GF-D8 (cell line): ENCODE measurements at regions not wholly inside any gene's neighbourhood (a gene's known extent, or its start where the extent isn't known, plus 50 kb on each side); places are given as distances from the start of the nearest gene placed in this dataset.

ENCODE experiments used
- DNase-seq: peaks from one replicate; lab custom pipeline; 2025; lab: John Stamatoyannopoulos, UW

DNA sequence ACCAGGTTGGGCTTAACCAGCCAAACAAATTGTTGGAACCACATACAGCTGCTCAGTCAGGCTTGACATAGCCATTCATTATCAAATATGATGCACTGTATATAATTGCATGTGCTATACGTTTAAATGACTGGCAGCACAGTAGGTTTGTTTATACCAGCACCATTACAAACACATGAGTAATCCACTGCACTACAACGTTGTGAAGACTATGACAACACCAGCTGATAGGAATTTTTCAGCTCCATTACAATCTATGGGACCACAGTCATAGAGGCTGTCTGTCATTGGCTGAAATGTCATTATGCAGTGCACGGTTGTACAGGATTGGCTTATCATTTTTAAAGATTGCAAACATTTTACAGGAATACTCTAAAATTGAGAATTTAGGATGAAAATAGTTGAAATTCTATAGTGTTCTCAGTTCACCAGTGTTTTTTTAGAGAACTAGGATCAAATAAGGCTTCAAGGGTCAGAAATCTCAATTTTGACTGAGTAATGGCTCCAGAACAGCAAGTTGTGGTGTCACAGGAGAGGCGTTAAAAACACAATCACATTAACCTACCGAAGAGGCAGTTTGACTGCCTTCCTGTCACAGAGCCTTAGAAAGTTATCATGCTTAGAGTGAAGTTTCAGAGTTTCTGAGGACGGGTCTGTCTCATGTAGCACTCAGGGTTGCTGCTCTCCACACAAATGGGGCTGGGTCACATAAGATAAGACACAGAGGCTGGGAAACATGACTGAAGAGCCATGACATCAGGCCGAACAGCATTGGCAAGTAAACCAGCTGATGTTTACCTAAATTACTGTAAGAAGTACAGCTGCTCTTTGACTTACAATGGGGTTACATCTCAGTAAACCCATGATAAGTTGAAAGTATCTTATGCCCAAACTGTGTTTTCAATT is 60.7 kb upstream of the SMLR1 start:
- no peak for DNase-seq

DNA sequence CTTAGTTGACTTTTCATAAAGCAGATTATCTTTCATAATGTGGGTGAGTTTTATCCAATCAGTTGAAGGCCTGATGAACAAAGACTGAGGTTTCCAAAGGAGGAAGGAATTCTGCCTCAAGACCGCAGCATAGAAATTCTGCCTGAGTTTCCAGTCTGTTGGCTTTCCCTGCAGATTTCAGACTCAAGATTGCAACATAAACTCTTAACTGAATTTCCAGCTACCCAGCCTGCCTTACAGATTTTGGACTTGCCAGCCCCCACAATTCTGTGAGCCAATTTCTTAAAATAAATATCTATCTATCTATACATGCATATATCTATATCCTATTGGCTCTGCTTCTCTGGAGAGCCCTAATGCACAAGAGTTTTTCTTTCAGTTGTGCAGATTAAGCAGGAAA is 57.3 kb upstream of the SMLR1 start:
- DNase-seq: no peak

DNA sequence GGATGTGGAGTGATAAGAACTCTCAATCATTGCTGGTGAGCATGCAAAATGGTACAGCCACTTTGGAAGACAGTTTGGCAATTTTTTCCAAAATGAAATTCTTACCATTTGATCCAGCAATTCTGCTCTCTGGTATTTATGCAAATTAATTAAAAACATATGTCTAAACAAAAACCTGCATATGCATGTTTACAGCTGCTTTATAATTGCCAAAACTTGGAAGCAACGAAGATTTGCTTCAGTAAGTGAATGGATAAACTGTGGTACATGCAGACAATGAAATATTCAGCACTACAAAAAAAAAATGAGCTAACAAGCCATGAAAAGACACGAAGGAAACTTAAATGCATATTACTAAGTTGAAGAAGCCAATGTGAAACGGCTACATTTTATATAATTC is 55.5 kb upstream of the SMLR1 start:
- no peak for DNase-seq

DNA sequence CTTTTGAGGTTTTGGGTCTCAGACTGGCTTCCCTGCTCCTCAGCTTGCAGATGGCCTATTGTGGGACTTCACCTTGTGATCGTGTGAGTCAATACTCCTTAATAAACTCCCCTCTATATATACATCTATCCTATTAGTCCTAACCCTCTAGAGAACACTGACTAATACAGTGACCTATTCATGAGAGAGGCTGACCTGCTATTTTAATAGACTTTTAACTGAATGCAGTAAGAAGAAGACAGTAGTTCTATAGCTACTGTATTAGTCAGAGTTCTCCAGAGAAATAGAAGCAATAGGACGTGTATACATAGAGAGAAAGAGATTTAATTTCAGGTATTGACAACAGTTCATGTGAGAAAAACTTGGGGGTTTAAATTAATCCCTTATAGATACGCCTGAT is 53.3 kb upstream of the SMLR1 start:
- no peak for DNase-seq

DNA sequence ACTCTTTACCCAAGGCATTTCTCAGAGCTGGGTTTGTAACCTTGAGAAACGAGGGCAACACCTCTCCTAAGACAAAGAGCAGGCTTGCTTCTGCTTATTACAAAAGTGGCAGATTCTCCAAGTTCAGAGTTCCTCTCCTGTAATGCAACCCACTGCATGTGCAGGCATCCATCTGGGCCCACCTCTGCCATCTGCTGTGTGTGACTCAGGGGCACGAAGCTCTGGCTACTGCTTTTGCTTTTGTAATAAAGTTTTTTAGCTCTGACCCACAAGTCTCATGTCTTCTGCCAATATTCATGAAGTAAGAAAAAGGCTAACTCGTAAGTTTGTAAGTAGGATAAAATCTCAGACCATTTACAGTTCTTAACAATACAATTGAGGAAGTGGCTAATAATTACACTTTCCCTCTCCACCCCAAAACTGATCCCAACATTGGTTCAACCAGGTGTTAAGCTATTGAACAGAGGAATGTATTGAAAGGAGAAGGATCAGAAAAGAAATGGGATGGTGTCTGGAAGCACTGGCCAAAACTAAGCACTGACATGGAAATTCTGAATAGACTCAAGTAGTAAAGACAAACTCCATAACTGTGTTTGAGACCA is 51.7 kb upstream of the SMLR1 start:
- DNase-seq: no peak

DNA sequence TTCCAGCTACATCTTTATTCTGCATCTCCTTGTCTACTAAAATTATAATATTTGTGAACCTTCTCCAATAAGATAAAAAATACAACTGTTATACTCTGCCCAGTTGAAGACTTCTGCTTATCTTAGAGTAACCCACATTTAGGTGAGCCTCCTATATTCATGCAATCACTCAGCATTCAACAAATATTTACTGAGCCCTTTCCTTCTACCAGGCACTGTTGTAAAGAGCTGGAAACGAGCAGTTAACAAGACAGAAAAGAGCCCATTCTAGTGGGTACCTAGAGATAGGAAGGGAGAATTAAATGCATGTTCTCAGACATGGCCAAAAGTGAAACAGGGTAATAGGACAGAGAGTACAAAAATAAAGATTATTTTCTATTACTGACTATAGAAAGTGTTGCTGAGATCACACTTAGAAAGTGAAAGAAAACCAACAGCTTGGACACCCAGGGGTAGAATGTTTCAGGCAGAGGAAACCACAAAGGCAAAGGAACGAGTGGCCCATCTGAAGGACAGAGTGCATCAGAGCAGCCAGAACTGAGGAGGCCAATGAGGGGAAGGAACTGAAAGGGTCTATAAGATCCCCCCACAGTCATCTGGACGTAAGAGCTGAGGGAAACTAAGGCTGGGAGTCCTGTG is 50.8 kb upstream of the SMLR1 start:
- no peak for DNase-seq
